ENCODE measurements at regions not wholly inside any gene's neighbourhood (a gene's known extent, or its start where the extent isn't known, plus 50 kb on each side); places are given as distances from the start of the nearest gene placed in this dataset.

- TF ChIP-seq CTCF (conservative IDR thresholded peaks at IDR 0.05; ENCODE audit: low read depth, low read length): no peak
- TF ChIP-seq EZH2 (IDR thresholded peaks at IDR 0.05; ENCODE audit: borderline replicate concordance, low read depth, low read length, poor library complexity, severe bottlenecking): no peak
Observed at GRCh38 chr14:66046591-66046990, 439.6 kb upstream of the CCDC196 start.
